GM12864 (cell line): ENCODE measurements at regions not wholly inside any gene's neighbourhood (a gene's known extent, or its start where the extent isn't known, plus 50 kb on each side); places are given as distances from the start of the nearest gene placed in this dataset.

Source experiments
- DNase-seq: peaks from one replicate; pipeline ENCODE4 v3.0.0-alpha.2; 2011; ENCODE audit warnings: low read depth
- H3K4me3 ChIP-seq: 2 replicates; pipeline ENCODE4 v1.5.1; 2011; ENCODE audit warnings: mild to moderate bottlenecking, low read depth, low read length, control low read depth
- CTCF ChIP-seq: IDR thresholded peaks from 2 replicates; pipeline ENCODE4 v1.5.1; 2011; ENCODE audit warnings: low read depth, mild to moderate bottlenecking, moderate library complexity, low read length, control low read depth, inconsistent platforms; ENCODE audit errors: missing control alignments

- no peak for DNase-seq
- peak; percentile 77 for TF ChIP-seq CTCF
- no peak overlapping the region for H3K4me3 ChIP-seq
These were observed 302.1 kb downstream of the LPIN1 start for GRCh38 chr2:12048550-12048949.

GRCh38 chr2:12050396-12050795, 304.0 kb downstream of the LPIN1 start:
- DNase-seq: no peak
- no peak overlapping the region for H3K4me3 ChIP-seq
- TF ChIP-seq CTCF: no peak

- DNase-seq: no peak
- no peak for TF ChIP-seq CTCF
- no peak overlapping the region for H3K4me3 ChIP-seq
These were observed 305.4 kb downstream of the LPIN1 start for GRCh38 chr2:12051831-12052230.

GRCh38 chr2:12052796-12053195, 306.4 kb downstream of the LPIN1 start:
- TF ChIP-seq CTCF: no peak
- no peak overlapping the region for H3K4me3 ChIP-seq
- DNase-seq: no peak

GRCh38 chr2:12054956-12055618, 308.7 kb downstream of the LPIN1 start:
- DNase-seq: no peak
- no peak overlapping the region for H3K4me3 ChIP-seq
- no peak for TF ChIP-seq CTCF

- DNase-seq: no peak
- H3K4me3 ChIP-seq: no peak overlapping the region
- no peak for TF ChIP-seq CTCF
These were observed 311.2 kb downstream of the LPIN1 start for GRCh38 chr2:12057436-12058166.
